H1 (cell line): ENCODE measurements at regions not wholly inside any gene's neighbourhood (a gene's known extent, or its start where the extent isn't known, plus 50 kb on each side); places are given as distances from the start of the nearest gene placed in this dataset.

Experiments used
- CTCF ChIA-PET: fragments of 300-600 bp; sonication (Branson Sonifier 250); formaldehyde crosslinking; loops from one replicate; lab custom pipeline; 2021; ENCODE audit not compliant: partially characterized antibody; lab: Charles Lee
- POLR2A ChIA-PET: fragments of 300-600 bp; sonication (Branson Sonifier 250); formaldehyde crosslinking; loops from one replicate; lab custom pipeline; 2021; ENCODE audit warnings: inconsistent platforms; ENCODE audit not compliant: partially characterized antibody; lab: Charles Lee
- DNase-seq, 2 experiments: peaks; one replicate each; pipeline versions ENCODE4 v3.0.0 to v3.0.0-alpha.2; 2010 to 2022; ENCODE audit warnings: low spot score in 2 of 2, low read depth in 1 of 2, mixed read lengths in 1 of 2
- FAIRE-seq: peaks from 2 replicates; lab custom pipeline; 2011; peaks lifted over from hg19 to GRCh38; lab: Jason Lieb, UNC
- H2AFZ ChIP-seq: 2 replicates; pipeline ENCODE4 v1.8.1; 2012; ENCODE audit warnings: low read length, inconsistent platforms
- H2AK5ac ChIP-seq: 2 replicates; pipeline ENCODE4 v1.6.1; 2013; ENCODE audit warnings: low read depth, low read length
- H2BK120ac ChIP-seq: replicated peaks from 2 replicates; pipeline ENCODE3; 2013; ENCODE audit warnings: low read depth, low read length, inconsistent platforms
- H2BK12ac ChIP-seq: 2 replicates; pipeline ENCODE4 v1.6.1; 2013; ENCODE audit warnings: low read depth, low read length
- H2BK15ac ChIP-seq: 2 replicates; pipeline ENCODE4 v1.6.1; 2013; ENCODE audit warnings: low read length
- H2BK20ac ChIP-seq: 2 replicates; pipeline ENCODE4 v1.6.1; 2013; ENCODE audit warnings: low read length
- H2BK5ac ChIP-seq: 2 replicates; pipeline ENCODE4 v1.6.1; 2013; ENCODE audit warnings: low read depth, low read length
- H3K14ac ChIP-seq: 2 replicates; pipeline ENCODE4 v1.6.1; 2013; ENCODE audit warnings: inconsistent platforms; ENCODE audit not compliant: insufficient read length
- H3K18ac ChIP-seq: 2 replicates; pipeline ENCODE4 v1.6.1; 2013; ENCODE audit warnings: low read length; ENCODE audit errors: extremely low read depth
- H3K23ac ChIP-seq: 2 replicates; pipeline ENCODE4 v1.6.1; 2013; ENCODE audit warnings: inconsistent platforms; ENCODE audit not compliant: insufficient read length
- H3K23me2 ChIP-seq: 2 replicates; pipeline ENCODE4 v1.6.1; 2013; ENCODE audit warnings: low read depth, low read length
- H3K27ac ChIP-seq: 2 replicates; pipeline ENCODE4 v1.6.1; 2011; ENCODE audit warnings: low read depth, low read length, inconsistent platforms
- H3K27me3 ChIP-seq, 4 experiments: replicated peaks in 1 of 4; 1 replicate in 1 of 4; 2 replicates in 3 of 4; pipeline versions ENCODE4 v1.6.1 to v1.8.1; 2011 to 2013; ENCODE audit warnings: low read length in 3 of 4, mild to moderate bottlenecking in 3 of 4, inconsistent platforms in 2 of 4, mixed read lengths in 2 of 4, moderate library complexity in 1 of 4; ENCODE audit not compliant: control insufficient read depth in 3 of 4, insufficient read depth in 3 of 4; ENCODE audit errors: extremely low read depth in 1 of 4
- H3K36me3 ChIP-seq, 4 experiments: 2 replicates each; pipeline versions ENCODE4 v1.6.1 to v1.8.1; 2011 to 2013; ENCODE audit warnings: mild to moderate bottlenecking in 4 of 4, low read length in 3 of 4, moderate library complexity in 2 of 4, control low read depth in 1 of 4, inconsistent platforms in 1 of 4; ENCODE audit not compliant: insufficient read depth in 4 of 4, control insufficient read depth in 2 of 4
- H3K4ac ChIP-seq: replicated peaks from 2 replicates; pipeline ENCODE3; 2013; ENCODE audit warnings: low read length, low read depth, mixed read lengths, inconsistent platforms; ENCODE audit not compliant: insufficient read length
- H3K4me1 ChIP-seq, 4 experiments: replicated peaks in 1 of 4; 1 replicate in 1 of 4; 2 replicates in 3 of 4; pipeline versions ENCODE4 v1.6.1 to v1.8.1; 2011 to 2013; ENCODE audit warnings: low read length in 3 of 4, inconsistent platforms in 2 of 4, mixed read lengths in 1 of 4; ENCODE audit not compliant: insufficient read depth in 4 of 4, control insufficient read depth in 3 of 4
- H3K4me2 ChIP-seq, 2 experiments: 2 replicates each; pipeline versions ENCODE4 v1.6.1 to v1.8.1; 2011 to 2013; ENCODE audit warnings: low read depth in 2 of 2, low read length in 2 of 2, control low read depth in 1 of 2, inconsistent platforms in 1 of 2, mild to moderate bottlenecking in 1 of 2; ENCODE audit not compliant: insufficient read depth in 1 of 2
- H3K4me3 ChIP-seq, 4 experiments: fragments of 200-600, 300-600 bp in 1 of 4; sonication (generic), shearing (Covaris generic), sonication (Bioruptor Twin) in 1 of 4; 2 replicates each; pipeline versions ENCODE4 v1.5.1 to v1.8.1; 2011 to 2016; ENCODE audit warnings: low read length in 4 of 4, low read depth in 3 of 4, control low read depth in 2 of 4, inconsistent platforms in 2 of 4, mild to moderate bottlenecking in 2 of 4, mixed read lengths in 1 of 4, moderate library complexity in 1 of 4; ENCODE audit not compliant: insufficient read depth in 2 of 4; ENCODE audit errors: extremely low read depth in 1 of 4
- H3K56ac ChIP-seq: replicated peaks from 2 replicates; pipeline ENCODE3; 2013; ENCODE audit warnings: low read depth, mild to moderate bottlenecking, mixed read lengths, low read length, inconsistent platforms; ENCODE audit not compliant: insufficient read length
- H3K79me1 ChIP-seq: 2 replicates; pipeline ENCODE4 v1.6.1; 2013; ENCODE audit warnings: low read depth, low read length, control low read depth
- H3K79me2 ChIP-seq, 2 experiments: 2 replicates each; pipeline versions ENCODE4 v1.6.1 to v1.8.1; 2012 to 2013; ENCODE audit warnings: low read length in 2 of 2, mild to moderate bottlenecking in 2 of 2, inconsistent platforms in 1 of 2; ENCODE audit not compliant: insufficient read depth in 2 of 2, control insufficient read depth in 1 of 2
- H3K9ac ChIP-seq, 4 experiments: replicated peaks in 1 of 4; 1 replicate in 1 of 4; 2 replicates in 3 of 4; pipeline versions ENCODE4 v1.6.1 to v1.8.1; 2011 to 2013; ENCODE audit warnings: low read depth in 3 of 4, low read length in 3 of 4, control low read depth in 2 of 4, mild to moderate bottlenecking in 2 of 4, moderate library complexity in 2 of 4, inconsistent platforms in 1 of 4; ENCODE audit errors: extremely low read depth in 1 of 4
- H3K9me3 ChIP-seq, 2 experiments: 2 replicates each; pipeline versions ENCODE4 v1.6.1 to v1.8.1; 2012 to 2013; ENCODE audit warnings: mild to moderate bottlenecking in 2 of 2, moderate library complexity in 2 of 2, control low read depth in 1 of 2, inconsistent platforms in 1 of 2, low read depth in 1 of 2, low read length in 1 of 2, mixed read lengths in 1 of 2; ENCODE audit not compliant: insufficient read depth in 2 of 2
- H4K20me1 ChIP-seq, 2 experiments: replicated peaks in 1 of 2; 2 replicates each; pipeline versions ENCODE3 to v1.8.1; 2011 to 2013; ENCODE audit warnings: inconsistent platforms in 2 of 2, low read length in 2 of 2, mild to moderate bottlenecking in 1 of 2; ENCODE audit not compliant: insufficient read depth in 2 of 2, control insufficient read depth in 1 of 2
- H4K5ac ChIP-seq: 2 replicates; pipeline ENCODE4 v1.6.1; 2013; ENCODE audit warnings: low read length, low read depth, mixed read lengths, inconsistent platforms; ENCODE audit not compliant: insufficient read length
- H4K8ac ChIP-seq: 2 replicates; pipeline ENCODE4 v1.8.0; 2013; ENCODE audit warnings: mild to moderate bottlenecking, moderate library complexity, low read length, inconsistent platforms; ENCODE audit not compliant: insufficient read depth; ENCODE audit errors: extremely low read depth
- H4K91ac ChIP-seq: replicated peaks from 2 replicates; pipeline ENCODE3; 2013; ENCODE audit warnings: low read length, mixed read lengths, inconsistent platforms; ENCODE audit not compliant: insufficient read length
- ASH2L ChIP-seq: fragments of 200-600, 300-600 bp; sonication (generic); IDR thresholded peaks from one replicate; pipeline ENCODE4 v1.7.1; 2017; ENCODE audit warnings: low read length
- BCL11A ChIP-seq, 2 experiments: IDR thresholded peaks; one replicate each; pipeline ENCODE4 v1.6.1; 2011; ENCODE audit warnings: low read depth in 2 of 2, low read length in 2 of 2, mild to moderate bottlenecking in 2 of 2
- RNF2 ChIP-seq: fragments of 200-900, 300-1000 bp; sonication (generic); IDR thresholded peaks from 2 replicates; pipeline ENCODE4 v1.7.1; 2016; ENCODE audit warnings: borderline replicate concordance, low read depth, mild to moderate bottlenecking, antibody characterized with exemption, low read length; ENCODE audit not compliant: poor library complexity, severe bottlenecking; ENCODE audit errors: missing control alignments
- WGBS, 2 experiments: shearing (Covaris generic) in 1 of 2; methylation state at CpG; one replicate each; pipeline versions ENCODE4 v1.1.6 to v1.1.7; 2013 to 2015; ENCODE audit warnings: low lambda C conversion rate in 2 of 2, mixed read lengths in 2 of 2, inconsistent platforms in 1 of 2, low coverage in 1 of 2, missing lambda C conversion rate in 1 of 2; ENCODE audit not compliant: insufficient replicate concordance in 2 of 2, insufficient coverage in 1 of 2, insufficient read length in 1 of 2; ENCODE audit errors: extremely low coverage in 1 of 2, missing lambda C conversion rate in 1 of 2; 5-methylcytosine and 5-hydroxymethylcytosine counted together
- TF ChIP-seq, protein P1 (sequence below): IDR thresholded peaks from 2 replicates; pipeline ENCODE4 v1.6.1; 2011; ENCODE audit warnings: low read depth, mild to moderate bottlenecking, low read length; ENCODE audit not compliant: insufficient read depth

DNA sequence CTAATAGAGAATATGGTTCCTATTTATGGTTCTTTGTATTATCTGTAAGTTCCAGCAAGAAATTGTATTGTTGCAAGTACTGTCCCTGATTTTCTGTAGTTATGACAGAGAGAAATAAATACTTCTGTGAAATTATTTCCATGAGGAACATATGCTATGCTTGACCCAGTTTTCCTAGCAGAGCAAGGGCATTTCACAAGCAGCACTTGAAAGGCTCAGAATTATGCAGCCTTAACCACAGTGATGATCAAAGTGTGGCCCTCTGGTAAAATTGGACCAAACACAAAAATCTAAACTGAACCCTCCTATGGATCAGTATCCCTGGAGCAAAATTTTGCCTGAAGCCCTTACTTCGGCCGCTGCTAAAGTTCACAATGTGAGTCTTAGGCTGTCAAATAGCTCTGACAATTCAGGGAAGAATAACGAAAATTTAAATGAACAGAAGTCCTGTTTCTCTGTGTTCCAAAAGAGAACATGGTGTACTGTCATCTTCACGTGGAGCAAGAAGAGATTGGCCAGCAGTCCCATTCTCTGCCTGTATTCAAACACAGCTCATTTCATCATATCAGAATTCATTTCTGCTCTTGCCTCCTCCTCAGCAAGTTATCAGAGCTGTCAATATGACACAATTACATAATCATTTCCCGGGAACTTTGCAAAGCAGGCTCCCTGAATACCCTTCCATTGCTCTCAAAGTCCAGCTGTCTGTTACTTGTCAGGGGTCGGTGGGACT, 471.9 kb downstream of the RPS29 start:
- FAIRE-seq = no peak
- no peak overlapping the region for H2AK5ac ChIP-seq
- H3K23ac ChIP-seq = no peak overlapping the region
- 89% methylated on average over 6 of the region's 6 CpGs; no CpG with 5 or more reads in 1 of the 2 experiments for WGBS, 2 experiments
- no peak overlapping the region for H2BK5ac ChIP-seq
- ChIA-PET POLR2A (no interaction called here), CTCF (interaction anchor here (0.6 to 0.8 kb wide), 3 partner anchors 18 to 770 kb away, joined by 3 to 5 read pairs (median 4); no protein-coding TSS in a partner anchor)
- no peak overlapping the region for H4K8ac ChIP-seq
- no peak overlapping the region for H3K4me2 ChIP-seq
- no peak overlapping the region for H3K27ac ChIP-seq
- H3K36me3 ChIP-seq = no peaks in the 10 kb centered on the region
- H4K91ac ChIP-seq = no peak overlapping the region
- no peak overlapping the region for H4K5ac ChIP-seq
- H2BK15ac ChIP-seq = no peak overlapping the region
- H2BK12ac ChIP-seq = no peak overlapping the region
- H3K14ac ChIP-seq = no peak overlapping the region
- H2BK20ac ChIP-seq = no peak overlapping the region
- H3K4me3 ChIP-seq = no peak overlapping the region
- no peak overlapping the region for H2AFZ ChIP-seq
- no peaks in the 10 kb centered on the region for H3K27me3 ChIP-seq
- no peaks in the 10 kb centered on the region for H3K79me1 ChIP-seq
- H3K18ac ChIP-seq = no peak overlapping the region
- no peaks in the 10 kb centered on the region for H3K9me3 ChIP-seq
- no peak overlapping the region for H2BK120ac ChIP-seq
- no peaks in the 10 kb centered on the region for H3K4me1 ChIP-seq
- H3K56ac ChIP-seq = no peak overlapping the region
- H4K20me1 ChIP-seq = no peaks in the 10 kb centered on the region
- no peaks in the 10 kb centered on the region for H3K79me2 ChIP-seq
- no peak overlapping the region for H3K9ac ChIP-seq
- H3K23me2 ChIP-seq = no peaks in the 10 kb centered on the region; the same call in 1 of the 2 replicates
- no peak for DNase-seq
- no peak overlapping the region for H3K4ac ChIP-seq
- TF ChIP-seq BCL11A (IDR thresholded peaks at IDR 0.05; ENCODE audit: low read depth in 2 of 2, low read length in 2 of 2) = no peak
- TF ChIP-seq ASH2L = no peak
- no peak for TF ChIP-seq RNF2
- TF ChIP-seq, protein P1, sequence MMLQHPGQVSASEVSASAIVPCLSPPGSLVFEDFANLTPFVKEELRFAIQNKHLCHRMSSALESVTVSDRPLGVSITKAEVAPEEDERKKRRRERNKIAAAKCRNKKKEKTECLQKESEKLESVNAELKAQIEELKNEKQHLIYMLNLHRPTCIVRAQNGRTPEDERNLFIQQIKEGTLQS = no peak
